ENCODE measurements at regions not wholly inside any gene's neighbourhood (a gene's known extent, or its start where the extent isn't known, plus 50 kb on each side); places are given as distances from the start of the nearest gene placed in this dataset.

- 97% methylated on average over 2 of the region's 2 CpGs for WGBS
- Histone ChIP-seq H3K36me3 (no peaks in the 10 kb centered on the region), H3K4me3 (no peak overlapping the region), H3K4me1 (replicated peaks) (no peaks in the 10 kb centered on the region), H3K27me3 (replicated peaks; ENCODE audit: insufficient read depth) (no peaks in the 10 kb centered on the region), H3K9me3 (no peaks in the 10 kb centered on the region), H3K27ac (no peak overlapping the region)
- no peak for DNase-seq (ENCODE audit: low spot score)
- no peak for TF ChIP-seq POLR2A (IDR thresholded peaks at IDR 0.05)
- TF ChIP-seq POLR2AphosphoS5 (IDR thresholded peaks at IDR 0.05), result no peak
- TF ChIP-seq CTCF (IDR thresholded peaks at IDR 0.05), result no peak
- intact Hi-C loops (cut with DNase I), result no loop called here
Observed at GRCh38 chr2:215738351-215738750, 275.0 kb downstream of the MREG start.

- TF ChIP-seq POLR2A (IDR thresholded peaks at IDR 0.05), result no peak
- TF ChIP-seq POLR2AphosphoS5 (IDR thresholded peaks at IDR 0.05), result no peak
- TF ChIP-seq CTCF (IDR thresholded peaks at IDR 0.05), result no peak
- Histone ChIP-seq H3K4me3 (no peak overlapping the region), H3K9me3 (no peaks in the 10 kb centered on the region), H3K36me3 (no peaks in the 10 kb centered on the region), H3K27me3 (replicated peaks; ENCODE audit: insufficient read depth) (no peaks in the 10 kb centered on the region), H3K4me1 (replicated peaks) (no peaks in the 10 kb centered on the region), H3K27ac (no peak overlapping the region)
- 63% methylated on average over 3 of the region's 3 CpGs for WGBS
- DNase-seq (ENCODE audit: low spot score), result no peak
- intact Hi-C loops (cut with DNase I), result no loop called here
Observed at GRCh38 chr2:215737477-215737876, 275.9 kb downstream of the MREG start.

GRCh38 chr2:215736653-215737290, 276.6 kb downstream of the MREG start:
- intact Hi-C loops (cut with DNase I), result no loop called here
- H3K4me3 ChIP-seq, result no peak overlapping the region
- H3K4me1 ChIP-seq (replicated peaks), result no peaks in the 10 kb centered on the region
- no peak overlapping the region for H3K27ac ChIP-seq
- TF ChIP-seq POLR2A (IDR thresholded peaks at IDR 0.05) (no peak), POLR2AphosphoS5 (IDR thresholded peaks at IDR 0.05) (no peak), CTCF (IDR thresholded peaks at IDR 0.05) (no peak)
- H3K36me3 ChIP-seq, result no peaks in the 10 kb centered on the region
- DNase-seq (ENCODE audit: low spot score), result no peak
- no peaks in the 10 kb centered on the region for H3K9me3 ChIP-seq
- 65% methylated on average over 4 of the region's 4 CpGs for WGBS
- no peaks in the 10 kb centered on the region for H3K27me3 ChIP-seq (replicated peaks; ENCODE audit: insufficient read depth)

- no peak overlapping the region for H3K27ac ChIP-seq
- no peak for DNase-seq (ENCODE audit: low spot score)
- no peak overlapping the region for H3K4me3 ChIP-seq
- no peaks in the 10 kb centered on the region for H3K9me3 ChIP-seq
- WGBS, result 96% methylated on average over 5 of the region's 5 CpGs
- intact Hi-C loops (cut with DNase I), result no loop called here
- H3K4me1 ChIP-seq (replicated peaks), result no peaks in the 10 kb centered on the region
- TF ChIP-seq POLR2A (IDR thresholded peaks at IDR 0.05) (no peak), CTCF (IDR thresholded peaks at IDR 0.05) (no peak), POLR2AphosphoS5 (IDR thresholded peaks at IDR 0.05) (no peak)
- H3K27me3 ChIP-seq (replicated peaks; ENCODE audit: insufficient read depth), result no peaks in the 10 kb centered on the region
- H3K36me3 ChIP-seq, result no peaks in the 10 kb centered on the region
Observed at GRCh38 chr2:215731108-215731658, 282.2 kb downstream of the MREG start.

- TF ChIP-seq CTCF (IDR thresholded peaks at IDR 0.05) (no peak), POLR2AphosphoS5 (IDR thresholded peaks at IDR 0.05) (no peak), POLR2A (IDR thresholded peaks at IDR 0.05) (no peak)
- H3K36me3 ChIP-seq, result no peaks in the 10 kb centered on the region
- H3K4me3 ChIP-seq, result no peak overlapping the region
- intact Hi-C loops (cut with DNase I), result no loop called here
- no peaks in the 10 kb centered on the region for H3K9me3 ChIP-seq
- H3K27ac ChIP-seq, result no peak overlapping the region
- no peaks in the 10 kb centered on the region for H3K4me1 ChIP-seq (replicated peaks)
- 96% methylated on average over 5 of the region's 5 CpGs for WGBS
- DNase-seq (ENCODE audit: low spot score), result no peak
- no peaks in the 10 kb centered on the region for H3K27me3 ChIP-seq (replicated peaks; ENCODE audit: insufficient read depth)
Observed at GRCh38 chr2:215729985-215730620, 283.2 kb downstream of the MREG start.
